ENCODE measurements at regions not wholly inside any gene's neighbourhood (a gene's known extent, or its start where the extent isn't known, plus 50 kb on each side); places are given as distances from the start of the nearest gene placed in this dataset.

GRCh38 chr22:23437779-23438178, 142.3 kb downstream of the IGLL1 start:
- no peak for TF ChIP-seq FOXA1 (IDR thresholded peaks at IDR 0.05)
- no peak for TF ChIP-seq L3MBTL2 (conservative IDR thresholded peaks at IDR 0.05)
- no peak for TF ChIP-seq HDGF (IDR thresholded peaks at IDR 0.05; ENCODE audit: borderline replicate concordance)
- TF ChIP-seq SUZ12 (IDR thresholded peaks at IDR 0.05) = no peak
- TF ChIP-seq PKNOX1 (IDR thresholded peaks at IDR 0.05) = no peak
